BE2C (cell line): ENCODE measurements at regions not wholly inside any gene's neighbourhood (a gene's known extent, or its start where the extent isn't known, plus 50 kb on each side); places are given as distances from the start of the nearest gene placed in this dataset.

Experiments used
- DNase-seq: peaks from one replicate; pipeline ENCODE4 v3.0.0-alpha.2; 2020
- H3K27me3 ChIP-seq: fragments of 250-450 bp; sonication (Bioruptor Pico); 2 replicates; pipeline ENCODE4 v1.5.1; 2020; ENCODE audit warnings: mild to moderate bottlenecking
- H3K36me3 ChIP-seq: fragments of 250-450 bp; sonication (Bioruptor Pico); 2 replicates; pipeline ENCODE4 v1.5.1; 2020; ENCODE audit warnings: mild to moderate bottlenecking
- H3K4me1 ChIP-seq: fragments of 250-450 bp; sonication (Bioruptor Pico); 2 replicates; pipeline ENCODE4 v1.5.1; 2020
- H3K4me3 ChIP-seq: 2 replicates; pipeline ENCODE4 v1.5.1; 2011; ENCODE audit warnings: low read depth, low read length
- H3K9me3 ChIP-seq: fragments of 250-450 bp; sonication (Bioruptor Pico); 2 replicates; pipeline ENCODE4 v1.5.1; 2020
- TF ChIP-seq, protein P1 (sequence below): IDR thresholded peaks from 2 replicates; pipeline ENCODE4 v1.5.1; 2012; ENCODE audit warnings: mild to moderate bottlenecking, low read depth, low read length

DNA sequence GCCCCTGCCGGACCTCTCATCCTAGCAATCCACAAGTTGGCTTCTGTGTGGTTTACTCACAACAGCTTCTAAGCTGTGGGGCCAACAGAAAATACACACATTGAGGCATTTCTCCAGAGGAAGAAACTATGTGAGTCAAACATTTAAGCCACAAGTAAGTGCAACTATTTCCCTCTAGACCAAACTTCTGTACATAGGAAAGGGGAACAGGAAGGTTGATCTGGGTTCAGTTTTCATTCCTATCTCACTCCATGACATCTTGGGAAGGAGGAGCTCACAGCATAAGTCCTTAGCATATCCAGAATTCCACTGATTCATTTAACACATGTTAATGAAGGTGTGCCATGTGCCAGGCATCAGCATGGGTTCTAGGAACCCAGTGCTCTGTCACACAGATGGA, 72.8 kb upstream of the PICALM start:
- Histone ChIP-seq H3K4me3 (no peak overlapping the region), H3K9me3 (no peaks in the 10 kb centered on the region), H3K27me3 (no peaks in the 10 kb centered on the region), H3K4me1 (no peaks in the 10 kb centered on the region), H3K36me3 (no peaks in the 10 kb centered on the region)
- TF ChIP-seq, protein P1, sequence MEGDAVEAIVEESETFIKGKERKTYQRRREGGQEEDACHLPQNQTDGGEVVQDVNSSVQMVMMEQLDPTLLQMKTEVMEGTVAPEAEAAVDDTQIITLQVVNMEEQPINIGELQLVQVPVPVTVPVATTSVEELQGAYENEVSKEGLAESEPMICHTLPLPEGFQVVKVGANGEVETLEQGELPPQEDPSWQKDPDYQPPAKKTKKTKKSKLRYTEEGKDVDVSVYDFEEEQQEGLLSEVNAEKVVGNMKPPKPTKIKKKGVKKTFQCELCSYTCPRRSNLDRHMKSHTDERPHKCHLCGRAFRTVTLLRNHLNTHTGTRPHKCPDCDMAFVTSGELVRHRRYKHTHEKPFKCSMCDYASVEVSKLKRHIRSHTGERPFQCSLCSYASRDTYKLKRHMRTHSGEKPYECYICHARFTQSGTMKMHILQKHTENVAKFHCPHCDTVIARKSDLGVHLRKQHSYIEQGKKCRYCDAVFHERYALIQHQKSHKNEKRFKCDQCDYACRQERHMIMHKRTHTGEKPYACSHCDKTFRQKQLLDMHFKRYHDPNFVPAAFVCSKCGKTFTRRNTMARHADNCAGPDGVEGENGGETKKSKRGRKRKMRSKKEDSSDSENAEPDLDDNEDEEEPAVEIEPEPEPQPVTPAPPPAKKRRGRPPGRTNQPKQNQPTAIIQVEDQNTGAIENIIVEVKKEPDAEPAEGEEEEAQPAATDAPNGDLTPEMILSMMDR = no peak
- no peak for DNase-seq

DNA sequence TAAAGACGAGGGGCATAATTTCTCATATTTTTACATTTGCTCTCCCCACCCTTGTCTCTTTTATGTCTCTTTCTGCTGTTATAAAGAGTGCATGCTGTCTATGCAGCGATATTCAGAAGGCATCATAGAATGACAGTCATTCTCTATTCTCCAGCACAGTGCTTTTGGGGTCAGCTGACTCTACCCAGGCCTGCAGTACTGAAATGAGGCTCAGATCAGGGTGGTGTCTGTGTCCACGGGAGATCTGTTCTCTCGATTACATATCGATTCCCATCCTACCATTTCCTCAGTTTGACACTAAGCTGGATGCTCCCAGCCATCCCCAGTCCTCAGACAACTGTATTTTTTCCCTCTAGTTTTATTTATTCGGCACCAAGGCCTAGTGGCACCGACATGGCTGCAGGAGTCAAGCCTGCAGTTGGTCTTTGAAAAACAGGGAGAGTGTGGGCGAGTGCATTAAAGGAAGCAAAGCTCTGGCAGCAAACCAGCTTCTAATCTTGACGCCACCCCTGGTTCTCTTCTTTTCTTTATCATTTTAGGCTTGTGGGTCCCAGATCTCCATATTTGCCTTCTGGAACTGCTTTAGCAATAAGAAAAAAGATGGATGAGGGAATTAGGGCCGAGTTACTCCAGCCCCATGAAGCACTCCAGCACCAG, 71.6 kb upstream of the PICALM start:
- H3K36me3 ChIP-seq = no peaks in the 10 kb centered on the region
- TF ChIP-seq, protein P1 = no peak
- H3K9me3 ChIP-seq = no peaks in the 10 kb centered on the region
- H3K4me1 ChIP-seq = no peaks in the 10 kb centered on the region
- no peak overlapping the region for H3K4me3 ChIP-seq
- no peak for DNase-seq
- no peaks in the 10 kb centered on the region for H3K27me3 ChIP-seq

DNA sequence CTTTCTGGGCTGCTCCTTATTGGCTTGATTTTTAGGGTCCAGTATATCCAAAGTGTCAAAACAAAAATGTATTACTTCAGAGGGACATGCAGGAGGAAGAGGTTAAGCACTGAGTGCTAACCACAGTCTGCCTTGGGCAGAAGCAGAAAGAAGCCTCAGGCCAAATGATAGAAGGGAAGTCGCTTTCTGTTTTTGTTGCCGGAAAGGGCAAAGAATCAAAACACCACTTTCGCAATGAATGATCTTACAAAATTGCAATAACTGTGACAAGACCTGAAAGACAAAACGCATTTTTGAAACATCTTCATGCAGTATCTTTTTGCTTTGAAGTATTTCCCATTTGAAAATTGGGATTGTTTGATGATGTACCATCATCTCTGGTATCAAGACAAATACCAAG, 70.1 kb upstream of the PICALM start:
- TF ChIP-seq, protein P1 = no peak
- Histone ChIP-seq H3K27me3 (no peaks in the 10 kb centered on the region), H3K9me3 (no peaks in the 10 kb centered on the region), H3K4me3 (no peak overlapping the region), H3K4me1 (no peaks in the 10 kb centered on the region), H3K36me3 (no peaks in the 10 kb centered on the region)
- DNase-seq = no peak

DNA sequence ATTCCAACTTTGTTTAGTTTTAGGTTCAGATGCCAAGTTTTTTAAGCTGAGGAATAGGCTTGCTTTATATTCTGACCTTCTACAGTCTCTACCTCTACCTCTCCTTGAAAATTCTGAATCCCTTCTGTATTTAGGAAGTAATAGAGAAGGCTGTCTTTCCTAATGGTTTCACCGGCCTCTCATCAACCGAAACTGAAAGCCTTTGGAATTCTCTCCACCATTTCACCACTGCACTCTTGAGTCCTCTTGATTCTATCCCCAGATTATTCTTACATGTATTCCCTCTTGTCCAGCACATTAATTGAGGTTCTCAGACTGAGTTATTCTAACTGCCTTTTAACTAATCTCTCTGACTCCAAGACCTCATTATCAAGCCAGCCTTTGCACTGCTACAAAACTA, 67.7 kb upstream of the PICALM start:
- Histone ChIP-seq H3K27me3 (no peaks in the 10 kb centered on the region), H3K4me1 (no peaks in the 10 kb centered on the region), H3K36me3 (no peaks in the 10 kb centered on the region), H3K4me3 (no peak overlapping the region), H3K9me3 (no peaks in the 10 kb centered on the region)
- no peak for DNase-seq
- TF ChIP-seq, protein P1 = no peak

DNA sequence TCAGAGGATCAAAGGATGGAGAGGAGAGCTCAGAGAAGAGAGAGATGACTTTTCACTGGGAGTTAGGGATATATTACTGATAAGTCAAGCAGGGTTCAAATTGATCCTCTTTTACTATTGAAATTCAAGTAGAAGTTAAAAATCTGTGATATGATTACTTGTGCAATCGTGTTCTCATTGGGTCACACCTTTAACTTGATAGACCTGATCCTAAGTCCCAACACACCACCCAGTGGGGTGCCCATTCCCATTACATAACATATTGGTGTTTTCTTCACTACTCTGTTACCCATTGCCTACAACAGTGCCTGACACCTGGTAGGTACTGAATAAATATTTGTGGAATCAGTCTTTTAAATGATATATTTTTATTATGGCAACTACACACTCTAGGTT, 66.4 kb upstream of the PICALM start:
- no peaks in the 10 kb centered on the region for H3K27me3 ChIP-seq
- H3K4me3 ChIP-seq = no peak overlapping the region
- TF ChIP-seq, protein P1 = no peak
- DNase-seq = no peak
- no peaks in the 10 kb centered on the region for H3K9me3 ChIP-seq
- no peaks in the 10 kb centered on the region for H3K4me1 ChIP-seq
- no peaks in the 10 kb centered on the region for H3K36me3 ChIP-seq

DNA sequence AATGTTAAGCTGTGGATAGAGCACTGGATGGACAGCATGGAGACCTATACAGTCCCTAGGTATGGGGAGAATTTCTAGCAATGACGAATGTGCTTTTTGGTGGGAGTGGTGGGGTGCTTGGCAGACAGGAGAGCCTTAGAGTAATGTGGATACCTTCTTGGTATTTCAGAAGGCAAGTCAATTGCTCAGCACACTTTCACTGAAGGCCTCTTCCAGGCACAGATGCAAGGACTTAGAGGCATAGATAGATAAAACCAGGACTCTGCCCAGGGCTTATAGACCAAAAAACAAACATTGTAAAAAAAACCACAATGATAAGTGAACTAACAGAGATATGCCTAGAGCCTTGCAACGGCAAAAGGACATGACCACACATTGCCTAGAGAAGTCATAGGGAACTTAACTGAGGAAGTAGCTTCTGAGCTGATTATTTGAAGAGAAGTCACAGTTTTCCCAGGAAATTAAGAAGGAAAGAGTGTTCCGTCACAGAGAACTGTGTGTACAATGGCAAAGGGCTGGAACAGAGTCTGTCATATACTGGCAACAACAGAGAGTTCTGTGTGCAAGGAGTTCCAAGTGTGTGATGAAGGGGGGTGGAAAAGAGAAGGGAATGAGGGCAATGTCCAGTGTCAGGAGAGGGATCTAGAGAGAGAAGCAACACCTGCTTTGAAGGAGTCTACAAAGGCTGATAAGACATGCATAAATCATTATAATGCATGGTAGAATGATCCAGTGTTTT, 65.9 kb upstream of the PICALM start:
- TF ChIP-seq, protein P1 = no peak
- Histone ChIP-seq H3K27me3 (no peaks in the 10 kb centered on the region), H3K36me3 (no peaks in the 10 kb centered on the region), H3K4me3 (no peak overlapping the region), H3K4me1 (no peaks in the 10 kb centered on the region), H3K9me3 (no peaks in the 10 kb centered on the region)
- DNase-seq = no peak
